ENCODE measurements at regions not wholly inside any gene's neighbourhood (a gene's known extent, or its start where the extent isn't known, plus 50 kb on each side); places are given as distances from the start of the nearest gene placed in this dataset.

GRCh38 chr14:53354336-53354735, 201.2 kb upstream of the DDHD1 start:
- Histone ChIP-seq H3K18ac (ENCODE audit: low read depth in 1 of 2, low read length in 2 of 2) (no peak overlapping the region), H3K9me3 (ENCODE audit: control insufficient read depth, low read length) (no peaks in the 10 kb centered on the region), H2AK5ac (ENCODE audit: low read length, severe bottlenecking) (peak overlapping the region; percentile 51), H3K14ac (ENCODE audit: low read length in 2 of 2) (no peak overlapping the region), H4K91ac (ENCODE audit: low read length) (no peak overlapping the region), H3K4me1 (ENCODE audit: control insufficient read depth, insufficient read depth, low read depth, low read length) (peaks cover 6% of the 10 kb centered on the region), H3K4ac (ENCODE audit: low read depth in 1 of 2, low read length in 2 of 2) (no peak overlapping the region), H3K4me2 (ENCODE audit: low read length, poor library complexity, severe bottlenecking) (no peak overlapping the region), H3K4me3 (ENCODE audit: insufficient read depth in 1 of 2, low read depth in 1 of 2, low read length in 2 of 2) (no peak overlapping the region), H3K36me3 (ENCODE audit: control insufficient read depth in 1 of 2, insufficient read depth in 2 of 2, low read depth in 1 of 2, low read length in 2 of 2) (no peaks in the 10 kb centered on the region), H3K9ac (ENCODE audit: low read length) (no peak overlapping the region), H2BK12ac (ENCODE audit: low read length in 2 of 2) (no peak overlapping the region), H2BK15ac (ENCODE audit: low read depth, poor library complexity, severe bottlenecking) (no peak overlapping the region), H2BK5ac (ENCODE audit: low read depth, low read length, poor library complexity, severe bottlenecking) (peak overlapping the region; percentile 24), H2BK120ac (ENCODE audit: low read depth, low read length) (no peak overlapping the region), H4K8ac (ENCODE audit: low read length) (no peak overlapping the region), H3K79me1 (replicated peaks; ENCODE audit: low read length, poor library complexity, severe bottlenecking) (no peaks in the 10 kb centered on the region), H3K23ac (ENCODE audit: low read length in 2 of 2) (no peak overlapping the region), H3K27me3 (ENCODE audit: control insufficient read depth in 1 of 2, insufficient read depth in 1 of 2, low read length in 2 of 2) (no peaks in the 10 kb centered on the region), H2AFZ (ENCODE audit: low read depth, low read length) (no peak overlapping the region), H3K27ac (ENCODE audit: low read length, poor library complexity, severe bottlenecking) (peak overlapping the region; percentile 96)
- DNase-seq: no peak

GRCh38 chr14:53350866-53351265, 197.7 kb upstream of the DDHD1 start:
- Histone ChIP-seq H2AFZ (ENCODE audit: low read depth, low read length) (no peak overlapping the region), H3K27me3 (ENCODE audit: control insufficient read depth in 1 of 2, insufficient read depth in 1 of 2, low read length in 2 of 2) (no peaks in the 10 kb centered on the region), H2BK12ac (ENCODE audit: low read length in 2 of 2) (no peak overlapping the region), H3K4ac (ENCODE audit: low read depth in 1 of 2, low read length in 2 of 2) (no peak overlapping the region), H3K4me2 (ENCODE audit: low read length, poor library complexity, severe bottlenecking) (no peak overlapping the region), H2BK5ac (ENCODE audit: low read depth, low read length, poor library complexity, severe bottlenecking) (no peak overlapping the region), H3K18ac (ENCODE audit: low read depth in 1 of 2, low read length in 2 of 2) (no peak overlapping the region), H3K23ac (ENCODE audit: low read length in 2 of 2) (no peak overlapping the region), H3K27ac (ENCODE audit: low read length, poor library complexity, severe bottlenecking) (peak overlapping the region; percentile 67), H3K36me3 (ENCODE audit: control insufficient read depth in 1 of 2, insufficient read depth in 2 of 2, low read depth in 1 of 2, low read length in 2 of 2) (no peaks in the 10 kb centered on the region), H2AK5ac (ENCODE audit: low read length, severe bottlenecking) (no peak overlapping the region), H3K4me1 (ENCODE audit: control insufficient read depth, insufficient read depth, low read depth, low read length) (peaks cover 5% of the 10 kb centered on the region), H3K79me1 (replicated peaks; ENCODE audit: low read length, poor library complexity, severe bottlenecking) (no peaks in the 10 kb centered on the region), H3K4me3 (ENCODE audit: insufficient read depth in 1 of 2, low read depth in 1 of 2, low read length in 2 of 2) (no peak overlapping the region), H3K9me3 (ENCODE audit: control insufficient read depth, low read length) (no peaks in the 10 kb centered on the region), H4K8ac (ENCODE audit: low read length) (no peak overlapping the region), H3K14ac (ENCODE audit: low read length in 2 of 2) (no peak overlapping the region), H2BK15ac (ENCODE audit: low read depth, poor library complexity, severe bottlenecking) (no peak overlapping the region), H2BK120ac (ENCODE audit: low read depth, low read length) (no peak overlapping the region), H3K9ac (ENCODE audit: low read length) (no peak overlapping the region), H4K91ac (ENCODE audit: low read length) (no peak overlapping the region)
- DNase-seq: no peak

GRCh38 chr14:53350429-53350828, 197.3 kb upstream of the DDHD1 start:
- Histone ChIP-seq H3K18ac (ENCODE audit: low read depth in 1 of 2, low read length in 2 of 2) (no peak overlapping the region), H3K23ac (ENCODE audit: low read length in 2 of 2) (no peak overlapping the region), H3K27ac (ENCODE audit: low read length, poor library complexity, severe bottlenecking) (peak overlapping the region; percentile 67), H3K14ac (ENCODE audit: low read length in 2 of 2) (no peak overlapping the region), H3K9me3 (ENCODE audit: control insufficient read depth, low read length) (no peaks in the 10 kb centered on the region), H3K4me3 (ENCODE audit: insufficient read depth in 1 of 2, low read depth in 1 of 2, low read length in 2 of 2) (no peak overlapping the region), H2BK12ac (ENCODE audit: low read length in 2 of 2) (no peak overlapping the region), H2AK5ac (ENCODE audit: low read length, severe bottlenecking) (no peak overlapping the region), H3K9ac (ENCODE audit: low read length) (no peak overlapping the region), H3K79me1 (replicated peaks; ENCODE audit: low read length, poor library complexity, severe bottlenecking) (no peaks in the 10 kb centered on the region), H4K8ac (ENCODE audit: low read length) (no peak overlapping the region), H3K4me1 (ENCODE audit: control insufficient read depth, insufficient read depth, low read depth, low read length) (peaks cover 3% of the 10 kb centered on the region), H2AFZ (ENCODE audit: low read depth, low read length) (no peak overlapping the region), H3K27me3 (ENCODE audit: control insufficient read depth in 1 of 2, insufficient read depth in 1 of 2, low read length in 2 of 2) (no peaks in the 10 kb centered on the region), H2BK5ac (ENCODE audit: low read depth, low read length, poor library complexity, severe bottlenecking) (no peak overlapping the region), H3K4ac (ENCODE audit: low read depth in 1 of 2, low read length in 2 of 2) (no peak overlapping the region), H2BK120ac (ENCODE audit: low read depth, low read length) (no peak overlapping the region), H3K4me2 (ENCODE audit: low read length, poor library complexity, severe bottlenecking) (no peak overlapping the region), H2BK15ac (ENCODE audit: low read depth, poor library complexity, severe bottlenecking) (no peak overlapping the region), H3K36me3 (ENCODE audit: control insufficient read depth in 1 of 2, insufficient read depth in 2 of 2, low read depth in 1 of 2, low read length in 2 of 2) (no peaks in the 10 kb centered on the region), H4K91ac (ENCODE audit: low read length) (no peak overlapping the region)
- DNase-seq: no peak
- WGBS: 100% methylated on average over 1 of the region's 2 CpGs

- Histone ChIP-seq H3K14ac (ENCODE audit: low read length in 2 of 2) (no peak overlapping the region), H3K18ac (ENCODE audit: low read depth in 1 of 2, low read length in 2 of 2) (no peak overlapping the region), H2AK5ac (ENCODE audit: low read length, severe bottlenecking) (no peak overlapping the region), H4K8ac (ENCODE audit: low read length) (no peak overlapping the region), H2BK5ac (ENCODE audit: low read depth, low read length, poor library complexity, severe bottlenecking) (peak overlapping the region; percentile 19), H3K27me3 (ENCODE audit: control insufficient read depth in 1 of 2, insufficient read depth in 1 of 2, low read length in 2 of 2) (no peaks in the 10 kb centered on the region), H3K36me3 (ENCODE audit: control insufficient read depth in 1 of 2, insufficient read depth in 2 of 2, low read depth in 1 of 2, low read length in 2 of 2) (no peaks in the 10 kb centered on the region), H3K4me1 (ENCODE audit: control insufficient read depth, insufficient read depth, low read depth, low read length) (peaks cover 3% of the 10 kb centered on the region), H2AFZ (ENCODE audit: low read depth, low read length) (no peak overlapping the region), H3K9ac (ENCODE audit: low read length) (peak overlapping the region; percentile 6), H4K91ac (ENCODE audit: low read length) (no peak overlapping the region), H3K79me1 (replicated peaks; ENCODE audit: low read length, poor library complexity, severe bottlenecking) (no peaks in the 10 kb centered on the region), H3K4ac (ENCODE audit: low read depth in 1 of 2, low read length in 2 of 2) (no peak overlapping the region), H3K23ac (ENCODE audit: low read length in 2 of 2) (no peak overlapping the region), H3K4me3 (ENCODE audit: insufficient read depth in 1 of 2, low read depth in 1 of 2, low read length in 2 of 2) (no peak overlapping the region), H2BK12ac (ENCODE audit: low read length in 2 of 2) (no peak overlapping the region), H2BK15ac (ENCODE audit: low read depth, poor library complexity, severe bottlenecking) (no peak overlapping the region), H3K27ac (ENCODE audit: low read length, poor library complexity, severe bottlenecking) (no peak overlapping the region), H2BK120ac (ENCODE audit: low read depth, low read length) (no peak overlapping the region), H3K9me3 (ENCODE audit: control insufficient read depth, low read length) (no peaks in the 10 kb centered on the region), H3K4me2 (ENCODE audit: low read length, poor library complexity, severe bottlenecking) (no peak overlapping the region)
- DNase-seq: no peak
- 86% methylated on average over 1 of the region's 3 CpGs for WGBS
These were observed 193.9 kb upstream of the DDHD1 start for GRCh38 chr14:53346988-53347387.
